ENCODE measurements at regions not wholly inside any gene's neighbourhood (a gene's known extent, or its start where the extent isn't known, plus 50 kb on each side); places are given as distances from the start of the nearest gene placed in this dataset.

DNA sequence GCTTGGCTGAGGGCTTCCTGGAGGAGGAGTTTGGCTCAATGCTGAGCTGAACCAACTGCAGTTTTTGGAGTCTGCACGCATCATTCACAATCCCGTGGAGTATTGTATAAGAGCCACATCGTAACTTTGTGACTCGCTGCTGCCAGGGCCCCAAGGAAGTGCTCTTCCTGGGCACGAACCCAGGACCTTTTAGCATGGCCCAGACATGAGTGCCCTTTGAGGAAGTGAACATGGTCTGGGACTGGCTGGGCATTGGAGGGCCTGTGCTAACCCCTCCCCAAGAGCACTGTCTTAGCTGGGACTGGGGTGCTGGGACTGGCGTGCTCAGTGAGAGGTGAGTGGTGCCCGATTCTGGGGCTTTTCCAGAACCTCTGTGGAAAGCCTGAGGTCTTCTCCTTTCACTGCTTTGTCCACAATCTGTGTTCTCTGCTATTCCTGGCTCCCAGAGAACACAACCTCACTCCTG lies 88.6 kb downstream of the LIPG start:
- no peak overlapping the region; the same call in 1 of the 2 replicates for H3K27ac ChIP-seq
- TF ChIP-seq ZFX (IDR thresholded peaks at IDR 0.05) = no peak
- TF ChIP-seq, protein P1, sequence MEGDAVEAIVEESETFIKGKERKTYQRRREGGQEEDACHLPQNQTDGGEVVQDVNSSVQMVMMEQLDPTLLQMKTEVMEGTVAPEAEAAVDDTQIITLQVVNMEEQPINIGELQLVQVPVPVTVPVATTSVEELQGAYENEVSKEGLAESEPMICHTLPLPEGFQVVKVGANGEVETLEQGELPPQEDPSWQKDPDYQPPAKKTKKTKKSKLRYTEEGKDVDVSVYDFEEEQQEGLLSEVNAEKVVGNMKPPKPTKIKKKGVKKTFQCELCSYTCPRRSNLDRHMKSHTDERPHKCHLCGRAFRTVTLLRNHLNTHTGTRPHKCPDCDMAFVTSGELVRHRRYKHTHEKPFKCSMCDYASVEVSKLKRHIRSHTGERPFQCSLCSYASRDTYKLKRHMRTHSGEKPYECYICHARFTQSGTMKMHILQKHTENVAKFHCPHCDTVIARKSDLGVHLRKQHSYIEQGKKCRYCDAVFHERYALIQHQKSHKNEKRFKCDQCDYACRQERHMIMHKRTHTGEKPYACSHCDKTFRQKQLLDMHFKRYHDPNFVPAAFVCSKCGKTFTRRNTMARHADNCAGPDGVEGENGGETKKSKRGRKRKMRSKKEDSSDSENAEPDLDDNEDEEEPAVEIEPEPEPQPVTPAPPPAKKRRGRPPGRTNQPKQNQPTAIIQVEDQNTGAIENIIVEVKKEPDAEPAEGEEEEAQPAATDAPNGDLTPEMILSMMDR (conservative IDR thresholded peaks at IDR 0.05) = no peak

DNA sequence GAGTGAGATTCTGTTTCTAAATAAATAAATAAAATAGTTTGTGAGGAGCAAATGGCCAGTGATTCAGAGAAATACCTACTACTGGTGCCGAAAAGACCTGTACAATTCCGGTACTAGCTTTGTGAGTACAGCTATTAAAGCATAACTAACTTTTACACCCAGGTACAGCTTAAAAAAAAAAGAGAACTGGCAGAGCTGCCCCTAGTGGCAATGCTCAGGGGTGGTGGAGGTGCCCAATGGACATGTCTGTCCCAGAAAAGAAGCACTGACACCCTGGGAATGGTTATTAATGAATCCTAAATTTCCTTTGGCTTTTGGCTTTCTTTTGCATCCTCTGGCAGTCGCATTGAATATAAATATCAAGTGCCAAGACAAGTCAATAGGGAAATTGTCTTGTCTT lies 87.0 kb downstream of the LIPG start:
- TF ChIP-seq, protein P1 (conservative IDR thresholded peaks at IDR 0.05) = peak; percentile 34
- no peak for TF ChIP-seq ZFX (IDR thresholded peaks at IDR 0.05)
- no peak overlapping the region for H3K27ac ChIP-seq

Measured in C4-2B (cell line).